GM12865 (cell line): ENCODE measurements at regions not wholly inside any gene's neighbourhood (a gene's known extent, or its start where the extent isn't known, plus 50 kb on each side); places are given as distances from the start of the nearest gene placed in this dataset.

Experiments
- DNase-seq: peaks from one replicate; pipeline ENCODE4 v3.0.0; 2010; ENCODE audit warnings: low read depth
- H3K4me3 ChIP-seq: 2 replicates; pipeline ENCODE4 v1.5.1; 2011; ENCODE audit warnings: mild to moderate bottlenecking, low read depth, low read length, control low read depth
- TF ChIP-seq, protein P1 (sequence below): IDR thresholded peaks from 2 replicates; pipeline ENCODE4 v1.5.1; 2011; ENCODE audit warnings: low read length, control low read depth, low read depth, inconsistent platforms; ENCODE audit not compliant: insufficient read depth; ENCODE audit errors: missing control alignments

DNA sequence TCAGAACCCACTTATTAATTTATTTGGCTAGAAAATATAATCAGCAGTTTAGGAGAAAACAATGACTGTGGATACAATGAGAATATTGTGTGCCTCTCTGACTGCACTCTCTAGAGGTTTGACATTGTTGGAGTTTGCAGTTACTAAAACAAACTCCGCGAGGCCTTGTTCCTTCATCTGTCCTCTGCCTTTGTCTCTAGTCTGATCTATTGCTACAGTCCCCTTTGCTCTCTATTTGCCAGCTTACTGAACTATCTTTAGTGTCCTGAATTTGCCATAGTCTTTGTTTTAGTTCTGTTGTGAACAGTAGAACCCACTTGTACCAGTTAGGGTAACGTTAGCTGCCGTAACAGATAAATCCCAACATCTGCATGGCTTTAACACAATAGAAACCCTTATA is 81.4 kb upstream of the RPS6KA3 start:
- DNase-seq: no peak
- TF ChIP-seq, protein P1, sequence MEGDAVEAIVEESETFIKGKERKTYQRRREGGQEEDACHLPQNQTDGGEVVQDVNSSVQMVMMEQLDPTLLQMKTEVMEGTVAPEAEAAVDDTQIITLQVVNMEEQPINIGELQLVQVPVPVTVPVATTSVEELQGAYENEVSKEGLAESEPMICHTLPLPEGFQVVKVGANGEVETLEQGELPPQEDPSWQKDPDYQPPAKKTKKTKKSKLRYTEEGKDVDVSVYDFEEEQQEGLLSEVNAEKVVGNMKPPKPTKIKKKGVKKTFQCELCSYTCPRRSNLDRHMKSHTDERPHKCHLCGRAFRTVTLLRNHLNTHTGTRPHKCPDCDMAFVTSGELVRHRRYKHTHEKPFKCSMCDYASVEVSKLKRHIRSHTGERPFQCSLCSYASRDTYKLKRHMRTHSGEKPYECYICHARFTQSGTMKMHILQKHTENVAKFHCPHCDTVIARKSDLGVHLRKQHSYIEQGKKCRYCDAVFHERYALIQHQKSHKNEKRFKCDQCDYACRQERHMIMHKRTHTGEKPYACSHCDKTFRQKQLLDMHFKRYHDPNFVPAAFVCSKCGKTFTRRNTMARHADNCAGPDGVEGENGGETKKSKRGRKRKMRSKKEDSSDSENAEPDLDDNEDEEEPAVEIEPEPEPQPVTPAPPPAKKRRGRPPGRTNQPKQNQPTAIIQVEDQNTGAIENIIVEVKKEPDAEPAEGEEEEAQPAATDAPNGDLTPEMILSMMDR: no peak
- no peak overlapping the region for H3K4me3 ChIP-seq

DNA sequence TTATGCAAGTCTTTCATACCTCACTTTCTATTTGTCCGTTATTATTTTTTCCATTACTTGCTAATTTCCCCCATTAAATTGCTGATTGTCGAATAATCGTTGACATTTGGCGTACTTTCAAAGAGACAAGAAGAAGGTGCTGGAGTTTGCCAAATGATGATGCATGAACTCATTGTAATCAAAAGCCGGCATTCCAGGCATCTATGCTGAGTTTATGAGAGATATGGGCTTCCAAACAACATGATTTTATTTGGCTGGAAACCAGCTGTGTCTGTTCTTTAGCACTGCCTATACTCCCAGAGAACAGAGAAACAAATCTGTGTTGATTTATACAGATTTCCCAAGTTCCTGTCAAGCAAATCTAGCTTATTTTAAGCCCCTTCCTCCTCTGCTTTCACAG is 80.8 kb upstream of the RPS6KA3 start:
- H3K4me3 ChIP-seq: no peak overlapping the region
- no peak for DNase-seq
- TF ChIP-seq, protein P1: no peak

DNA sequence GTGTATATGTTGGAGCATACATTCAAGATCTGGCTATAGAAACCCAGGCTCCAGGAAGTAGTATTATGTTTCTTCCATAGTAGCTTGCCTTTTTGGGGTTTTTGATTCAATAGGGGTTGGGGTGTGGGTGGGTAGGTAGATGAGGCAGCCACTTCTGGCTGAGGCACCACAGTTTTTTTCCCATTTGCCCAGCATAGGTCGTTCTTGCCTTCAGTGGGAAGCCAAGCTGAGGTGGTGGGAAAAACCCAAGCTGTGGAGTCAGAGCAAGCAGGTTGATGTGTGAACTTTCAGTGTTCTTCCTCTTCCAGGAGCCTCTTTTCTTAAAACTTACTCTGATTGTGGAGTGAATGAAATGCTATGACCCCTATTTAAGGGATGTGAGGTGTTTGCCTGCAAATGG is 67.0 kb upstream of the RPS6KA3 start:
- TF ChIP-seq, protein P1: no peak
- DNase-seq: no peak
- no peak overlapping the region for H3K4me3 ChIP-seq

DNA sequence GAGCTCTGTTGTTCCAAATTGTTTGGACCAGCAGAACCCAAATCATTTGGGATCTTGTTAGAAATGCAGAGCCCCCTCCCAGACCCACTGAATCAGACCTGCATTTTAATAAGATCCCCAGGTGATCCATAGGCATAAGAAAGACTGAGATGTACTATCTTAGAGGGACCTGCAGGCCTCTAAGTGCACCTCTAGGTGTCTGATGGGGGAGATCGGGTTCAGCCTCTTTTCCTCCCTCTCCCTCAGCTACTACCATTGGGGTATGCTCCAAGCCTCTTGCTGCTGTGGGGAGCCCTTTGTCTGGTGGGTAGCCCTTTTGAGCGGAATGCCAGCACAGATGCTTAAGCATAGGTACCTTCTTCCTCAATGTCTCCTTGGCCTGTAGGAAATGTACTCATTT is 63.8 kb upstream of the RPS6KA3 start:
- no peak overlapping the region for H3K4me3 ChIP-seq
- TF ChIP-seq, protein P1: no peak
- DNase-seq: no peak

DNA sequence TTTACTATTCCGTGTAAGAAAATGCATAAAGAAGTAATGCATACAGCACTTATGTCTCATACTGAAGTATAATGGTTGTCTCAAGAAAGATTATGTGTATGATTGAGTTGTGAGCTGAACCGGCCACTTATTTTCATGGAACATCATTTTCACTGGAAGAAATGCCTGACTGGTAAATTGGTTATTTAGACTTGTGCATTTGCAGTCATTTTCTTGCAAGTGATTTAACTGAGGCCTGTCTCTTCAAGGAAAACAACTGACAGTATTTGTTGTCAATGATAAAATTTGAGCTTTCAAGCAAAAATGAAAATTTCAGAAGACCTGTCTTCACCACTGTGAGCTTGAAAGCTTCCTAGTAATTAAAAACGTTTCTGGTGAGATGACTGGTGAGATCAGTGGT is 62.7 kb upstream of the RPS6KA3 start:
- no peak overlapping the region for H3K4me3 ChIP-seq
- TF ChIP-seq, protein P1: no peak
- no peak for DNase-seq

DNA sequence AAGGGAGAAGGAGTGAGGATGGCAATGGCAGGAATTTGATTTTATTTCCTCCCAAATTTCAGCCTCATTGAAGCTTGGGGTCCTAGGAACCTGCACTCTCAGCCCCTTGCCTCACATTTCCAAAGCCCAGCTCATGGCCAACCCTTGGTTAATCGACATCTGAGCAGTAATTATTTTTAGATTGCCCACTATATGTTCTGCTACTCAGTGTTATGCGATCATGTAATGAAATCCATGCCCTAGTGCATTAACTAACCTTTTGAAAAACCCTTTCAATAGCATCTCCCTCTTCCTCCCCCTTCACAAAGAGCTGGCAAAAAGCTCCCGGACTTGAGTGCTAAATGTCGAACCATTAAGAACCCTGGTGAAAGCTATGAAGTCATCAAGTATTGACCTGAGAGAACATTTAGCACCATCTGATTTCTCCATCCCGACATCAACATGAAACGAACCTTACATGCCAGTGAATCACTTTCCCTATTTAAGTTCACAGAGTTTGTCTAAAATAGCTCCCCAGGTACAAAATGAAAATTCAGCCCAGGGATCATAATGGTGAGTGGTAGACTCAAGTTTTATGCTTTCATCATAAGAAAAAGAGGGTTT is 59.2 kb upstream of the RPS6KA3 start:
- H3K4me3 ChIP-seq: no peak overlapping the region
- no peak for DNase-seq
- TF ChIP-seq, protein P1: no peak

DNA sequence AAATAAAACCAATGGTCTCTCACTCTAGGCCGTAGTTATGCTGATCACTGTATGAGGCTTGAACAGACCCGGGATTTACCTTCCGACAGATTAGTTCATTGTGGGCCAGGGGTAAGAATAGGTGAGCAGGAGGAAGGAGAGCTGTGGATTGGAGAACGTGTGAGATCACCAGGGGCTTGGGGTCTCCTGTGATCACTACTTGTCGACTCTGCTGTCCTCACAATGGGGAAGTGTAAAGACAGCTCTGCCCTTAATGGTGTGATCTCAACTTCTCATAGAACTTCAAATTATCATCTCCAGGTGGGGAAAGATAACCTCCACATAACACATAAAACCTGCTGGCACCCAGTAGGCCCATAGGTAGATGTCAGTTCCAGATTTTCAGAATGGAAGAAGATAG is 56.2 kb upstream of the RPS6KA3 start:
- no peak overlapping the region for H3K4me3 ChIP-seq
- TF ChIP-seq, protein P1: no peak
- DNase-seq: no peak
